ENCODE measurements at regions not wholly inside any gene's neighbourhood (a gene's known extent, or its start where the extent isn't known, plus 50 kb on each side); places are given as distances from the start of the nearest gene placed in this dataset.
"Not testable (repeated sequence)": the region's sequence is repeated elsewhere in the genome, so short reads cannot be mapped to it uniquely, and the experiment has no call there.

DNA sequence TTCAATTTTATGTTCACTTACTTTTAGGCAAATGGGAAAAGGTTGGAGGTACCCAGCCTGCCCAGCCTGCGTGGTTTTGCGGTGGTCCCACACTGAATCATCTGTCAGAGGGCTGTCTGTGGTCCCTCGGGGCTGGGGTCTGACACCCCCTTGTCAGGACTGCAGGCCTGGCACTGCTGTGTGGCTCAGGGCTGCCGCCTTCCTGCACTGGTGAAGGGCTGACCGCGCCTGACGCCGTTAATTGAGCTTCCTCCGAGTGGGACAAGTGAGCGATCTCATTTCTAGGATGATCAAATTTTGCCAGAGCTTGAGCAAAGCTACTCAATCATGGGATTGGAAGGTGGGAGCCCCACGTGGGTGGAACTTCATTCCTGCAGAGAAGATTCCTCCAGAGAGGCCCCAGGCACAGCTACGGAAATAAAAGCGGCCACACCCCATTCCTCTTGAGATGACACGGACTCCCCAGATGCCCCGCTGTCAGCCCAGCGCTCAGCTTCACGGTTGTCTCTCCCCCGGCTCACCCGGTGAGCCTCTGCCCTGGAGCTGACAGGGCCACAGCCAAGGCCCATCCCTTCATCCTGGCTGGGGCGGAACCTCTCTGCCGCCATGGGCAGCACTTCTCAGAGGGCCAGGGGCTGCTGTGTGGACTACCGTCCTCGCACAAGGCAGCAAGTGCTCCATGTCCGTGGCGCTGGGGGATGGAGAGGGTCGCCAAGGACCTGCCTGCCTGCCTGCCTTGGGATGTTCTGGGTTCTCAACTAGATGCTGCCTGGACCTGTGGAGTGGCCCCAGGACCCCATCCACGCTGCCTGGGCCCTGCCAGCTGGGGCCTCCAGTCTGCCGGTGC, 215.5 kb upstream of the SGCG start:
- TF ChIP-seq EZH2 (IDR thresholded peaks at IDR 0.05; ENCODE audit: low read depth), result not testable (repeated sequence)
- TF ChIP-seq, protein P1, sequence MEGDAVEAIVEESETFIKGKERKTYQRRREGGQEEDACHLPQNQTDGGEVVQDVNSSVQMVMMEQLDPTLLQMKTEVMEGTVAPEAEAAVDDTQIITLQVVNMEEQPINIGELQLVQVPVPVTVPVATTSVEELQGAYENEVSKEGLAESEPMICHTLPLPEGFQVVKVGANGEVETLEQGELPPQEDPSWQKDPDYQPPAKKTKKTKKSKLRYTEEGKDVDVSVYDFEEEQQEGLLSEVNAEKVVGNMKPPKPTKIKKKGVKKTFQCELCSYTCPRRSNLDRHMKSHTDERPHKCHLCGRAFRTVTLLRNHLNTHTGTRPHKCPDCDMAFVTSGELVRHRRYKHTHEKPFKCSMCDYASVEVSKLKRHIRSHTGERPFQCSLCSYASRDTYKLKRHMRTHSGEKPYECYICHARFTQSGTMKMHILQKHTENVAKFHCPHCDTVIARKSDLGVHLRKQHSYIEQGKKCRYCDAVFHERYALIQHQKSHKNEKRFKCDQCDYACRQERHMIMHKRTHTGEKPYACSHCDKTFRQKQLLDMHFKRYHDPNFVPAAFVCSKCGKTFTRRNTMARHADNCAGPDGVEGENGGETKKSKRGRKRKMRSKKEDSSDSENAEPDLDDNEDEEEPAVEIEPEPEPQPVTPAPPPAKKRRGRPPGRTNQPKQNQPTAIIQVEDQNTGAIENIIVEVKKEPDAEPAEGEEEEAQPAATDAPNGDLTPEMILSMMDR (conservative IDR thresholded peaks at IDR 0.05), result not testable (repeated sequence)
